ENCODE measurements at regions not wholly inside any gene's neighbourhood (a gene's known extent, or its start where the extent isn't known, plus 50 kb on each side); places are given as distances from the start of the nearest gene placed in this dataset.

DNA sequence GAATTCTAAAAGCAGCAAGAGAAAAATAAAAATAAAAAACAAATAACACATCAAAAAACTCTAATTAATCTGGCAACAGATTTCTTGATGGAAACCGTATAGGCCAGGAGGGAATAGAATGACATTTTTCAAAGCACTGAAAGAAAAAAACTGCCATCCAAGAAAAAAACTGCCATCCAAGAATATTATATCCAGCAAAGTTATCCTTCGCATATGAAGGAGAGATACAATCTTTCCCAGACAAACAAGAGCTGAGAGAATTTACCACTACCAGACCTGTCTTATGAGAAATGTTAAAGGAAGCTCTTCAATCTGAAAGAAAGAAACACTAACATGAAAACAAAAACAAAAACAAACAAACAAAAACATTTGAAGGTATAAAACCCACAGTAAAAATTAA lies 214.8 kb downstream of the EMP1 start:
- TF ChIP-seq BHLHE40 (IDR thresholded peaks at IDR 0.05; ENCODE audit: low read length) (no peak), EZH2 (conservative IDR thresholded peaks at IDR 0.05; ENCODE audit: low read depth, low read length) (no peak), HOXA5 (CRISPR knock-in tag; IDR thresholded peaks at IDR 0.05) (no peak)

All from HepG2 (cell line).